ENCODE measurements at regions not wholly inside any gene's neighbourhood (a gene's known extent, or its start where the extent isn't known, plus 50 kb on each side); places are given as distances from the start of the nearest gene placed in this dataset.

- no peak overlapping the region for H2AFZ ChIP-seq (ENCODE audit: low read depth, low read length)
- H3K9me3 ChIP-seq (ENCODE audit: low read length): no peaks in the 10 kb centered on the region
- no peak overlapping the region for H3K9ac ChIP-seq (ENCODE audit: low read length)
- TF ChIP-seq EP300 (conservative IDR thresholded peaks at IDR 0.05; ENCODE audit: poor library complexity, severe bottlenecking) (no peak), EZH2 (IDR thresholded peaks at IDR 0.05; ENCODE audit: borderline replicate concordance, insufficient read depth, low read length, poor library complexity, severe bottlenecking) (no peak), TAF1 (IDR thresholded peaks at IDR 0.05; ENCODE audit: low read depth) (no peak), SMC3 (conservative IDR thresholded peaks at IDR 0.05; ENCODE audit: poor library complexity) (no peak), CTCF (IDR thresholded peaks at IDR 0.05; ENCODE audit: poor library complexity, severe bottlenecking) (no peak), RAD21 (conservative IDR thresholded peaks at IDR 0.05) (no peak), REST (IDR thresholded peaks at IDR 0.05; ENCODE audit: borderline replicate concordance) (no peak), MXI1 (conservative IDR thresholded peaks at IDR 0.05; ENCODE audit: poor library complexity, severe bottlenecking) (no peak), POLR2AphosphoS5 (IDR thresholded peaks at IDR 0.05) (no peak)
- no peak overlapping the region for H3K27ac ChIP-seq (ENCODE audit: low read length)
- H3K4me3 ChIP-seq (ENCODE audit: low read length): no peak overlapping the region
- no peaks in the 10 kb centered on the region for H4K20me1 ChIP-seq (ENCODE audit: insufficient read depth)
- no peaks in the 10 kb centered on the region for H3K9me2 ChIP-seq (ENCODE audit: insufficient read depth, low read length)
- H3K4me2 ChIP-seq (ENCODE audit: low read length): no peak overlapping the region
- H3F3A ChIP-seq (ENCODE audit: insufficient read depth, low read length, poor library complexity, severe bottlenecking): no peaks in the 10 kb centered on the region
- H3K27me3 ChIP-seq (ENCODE audit: insufficient read depth, low read depth, low read length): no peaks in the 10 kb centered on the region
- H3K79me2 ChIP-seq (replicated peaks; ENCODE audit: insufficient read depth, low read length): no peaks in the 10 kb centered on the region
- no peaks in the 10 kb centered on the region for H3K36me3 ChIP-seq (ENCODE audit: insufficient read depth, low read length)
These were observed 123.1 kb downstream of the HHIPL2 start for GRCh38 chr1:222424826-222425225.

- Histone ChIP-seq H3K4me3 (ENCODE audit: low read length) (no peak overlapping the region), H4K20me1 (ENCODE audit: insufficient read depth) (no peaks in the 10 kb centered on the region)
These were observed 126.5 kb downstream of the HHIPL2 start for GRCh38 chr1:222421380-222421779.

More at GRCh38 chr1:222421380-222421779, 126.5 kb downstream of the HHIPL2 start:
- H3K9ac ChIP-seq (ENCODE audit: low read length): no peak overlapping the region
- H3K9me2 ChIP-seq (ENCODE audit: insufficient read depth, low read length): no peaks in the 10 kb centered on the region
- no peak overlapping the region for H2AFZ ChIP-seq (ENCODE audit: low read depth, low read length)
- no peak overlapping the region for H3K4me2 ChIP-seq (ENCODE audit: low read length)
- no peaks in the 10 kb centered on the region for H3K79me2 ChIP-seq (replicated peaks; ENCODE audit: insufficient read depth, low read length)
- no peaks in the 10 kb centered on the region for H3F3A ChIP-seq (ENCODE audit: insufficient read depth, low read length, poor library complexity, severe bottlenecking)
- no peak for TF ChIP-seq POLR2AphosphoS5 (IDR thresholded peaks at IDR 0.05)
- TF ChIP-seq TAF1 (IDR thresholded peaks at IDR 0.05; ENCODE audit: low read depth): no peak
- TF ChIP-seq CTCF (IDR thresholded peaks at IDR 0.05; ENCODE audit: poor library complexity, severe bottlenecking): no peak
- no peak for TF ChIP-seq RAD21 (conservative IDR thresholded peaks at IDR 0.05)
- H3K27me3 ChIP-seq (ENCODE audit: insufficient read depth, low read depth, low read length): no peaks in the 10 kb centered on the region
- H3K36me3 ChIP-seq (ENCODE audit: insufficient read depth, low read length): no peaks in the 10 kb centered on the region
- H3K9me3 ChIP-seq (ENCODE audit: low read length): no peaks in the 10 kb centered on the region
- no peak overlapping the region for H3K27ac ChIP-seq (ENCODE audit: low read length)

Measured in neural cell (in vitro differentiated cells).